RWPE2 (cell line): ENCODE measurements at regions not wholly inside any gene's neighbourhood (a gene's known extent, or its start where the extent isn't known, plus 50 kb on each side); places are given as distances from the start of the nearest gene placed in this dataset.

Experiments
- ATAC-seq: fragments of 200-7000 bp; cut with Tn5 transposase; 3 replicates; pipeline ENCODE4 v1.9.1; 2021; ENCODE audit warnings: low read depth
- DNase-seq: peaks from one replicate; pipeline ENCODE4 v3.0.0-alpha.2; 2020; ENCODE audit warnings: low spot score
- H3K27ac ChIP-seq: fragments of 450-650 bp; 2 replicates; pipeline ENCODE4 v1.5.1; 2017; ENCODE audit warnings: mild to moderate bottlenecking; ENCODE audit not compliant: poor library complexity, severe bottlenecking
- H3K27me3 ChIP-seq: fragments of 250-450 bp; sonication (Bioruptor Pico); 2 replicates; pipeline ENCODE4 v1.5.1; 2021; ENCODE audit warnings: mild to moderate bottlenecking, moderate library complexity; ENCODE audit not compliant: insufficient read depth, poor library complexity, severe bottlenecking
- H3K36me3 ChIP-seq: fragments of 250-450 bp; sonication (Bioruptor Pico); 2 replicates; pipeline ENCODE4 v1.5.1; 2020; ENCODE audit warnings: low read depth, mild to moderate bottlenecking, moderate library complexity
- H3K4me1 ChIP-seq: fragments of 250-450 bp; sonication (Bioruptor Pico); 2 replicates; pipeline ENCODE4 v1.5.1; 2021; ENCODE audit warnings: mild to moderate bottlenecking, moderate library complexity; ENCODE audit not compliant: insufficient read depth, poor library complexity, severe bottlenecking
- H3K4me3 ChIP-seq: fragments of 250-450 bp; sonication (Bioruptor Pico); 2 replicates; pipeline ENCODE4 v1.5.1; 2021; ENCODE audit warnings: mild to moderate bottlenecking, moderate library complexity; ENCODE audit not compliant: severe bottlenecking
- H3K9me3 ChIP-seq: fragments of 250-450 bp; sonication (Bioruptor Pico); 2 replicates; pipeline ENCODE4 v1.5.1; 2021; ENCODE audit warnings: mild to moderate bottlenecking, moderate library complexity; ENCODE audit not compliant: severe bottlenecking
- CTCF ChIP-seq: fragments of 450-650 bp; IDR thresholded peaks from one replicate; pipeline ENCODE4 v1.5.1; 2017; ENCODE audit warnings: mild to moderate bottlenecking, moderate library complexity; ENCODE audit not compliant: poor library complexity, severe bottlenecking

- Histone ChIP-seq H3K4me3 (no peak overlapping the region), H3K4me1 (no peaks in the 10 kb centered on the region), H3K36me3 (no peaks in the 10 kb centered on the region), H3K27me3 (no peaks in the 10 kb centered on the region), H3K9me3 (peaks cover 1% of the 10 kb centered on the region), H3K27ac (no peak overlapping the region)
- no peak for TF ChIP-seq CTCF
- DNase-seq (no peak), ATAC-seq (peak; percentile 67)
Measured at GRCh38 chr4:163810755-163811154, 316.3 kb downstream of the TMA16 start.

GRCh38 chr4:163815776-163816175 is 321.3 kb downstream of the TMA16 start:
- Histone ChIP-seq H3K9me3 (no peaks in the 10 kb centered on the region), H3K36me3 (no peaks in the 10 kb centered on the region), H3K27me3 (no peaks in the 10 kb centered on the region), H3K4me1 (no peaks in the 10 kb centered on the region), H3K27ac (no peak overlapping the region), H3K4me3 (no peak overlapping the region)
- no peak for TF ChIP-seq CTCF
- DNase-seq (no peak), ATAC-seq (no peak)

GRCh38 chr4:163816494-163816893 is 322.0 kb downstream of the TMA16 start:
- Histone ChIP-seq H3K4me1 (no peaks in the 10 kb centered on the region), H3K9me3 (no peaks in the 10 kb centered on the region), H3K4me3 (no peak overlapping the region), H3K27ac (no peak overlapping the region), H3K36me3 (no peaks in the 10 kb centered on the region), H3K27me3 (no peaks in the 10 kb centered on the region)
- DNase-seq (no peak), ATAC-seq (no peak)
- TF ChIP-seq CTCF, result no peak

- no peak overlapping the region for H3K4me3 ChIP-seq
- TF ChIP-seq CTCF, result no peak
- ATAC-seq (no peak), DNase-seq (no peak)
- no peak overlapping the region for H3K27ac ChIP-seq
- H3K4me1 ChIP-seq, result no peaks in the 10 kb centered on the region
- H3K9me3 ChIP-seq, result no peaks in the 10 kb centered on the region
- H3K27me3 ChIP-seq, result no peaks in the 10 kb centered on the region
- H3K36me3 ChIP-seq, result no peaks in the 10 kb centered on the region
Measured at GRCh38 chr4:163818673-163819072, 324.2 kb downstream of the TMA16 start.

GRCh38 chr4:163833669-163834068 is 339.2 kb downstream of the TMA16 start:
- H3K27ac ChIP-seq, result no peak overlapping the region
- no peaks in the 10 kb centered on the region for H3K27me3 ChIP-seq
- DNase-seq, result no peak
- TF ChIP-seq CTCF, result no peak
- ATAC-seq, result no peak
- H3K4me3 ChIP-seq, result no peak overlapping the region
- H3K36me3 ChIP-seq, result no peaks in the 10 kb centered on the region
- no peaks in the 10 kb centered on the region for H3K4me1 ChIP-seq
- no peaks in the 10 kb centered on the region for H3K9me3 ChIP-seq
